Cardiac muscle cell (in vitro differentiated cells and primary cell): ENCODE measurements at regions not wholly inside any gene's neighbourhood (a gene's known extent, or its start where the extent isn't known, plus 50 kb on each side); places are given as distances from the start of the nearest gene placed in this dataset.

Experiments used
- DNase-seq, 2 donors: peaks; one replicate each; pipeline versions ENCODE4 v3.0.0 to v3.0.0-alpha.2; 2010 to 2017; ENCODE audit warnings: low read depth in 1 of 2, low spot score in 1 of 2
- H3K27ac ChIP-seq: fragments of 200-600 bp; sonication (generic); 2 replicates; pipeline ENCODE4 v1.5.1; 2016
- H3K27me3 ChIP-seq: fragments of 200-600 bp; sonication (generic); 2 replicates; pipeline ENCODE4 v1.6.0; 2016; ENCODE audit warnings: control low read depth
- H3K36me3 ChIP-seq: fragments of 200-600 bp; sonication (generic); 2 replicates; pipeline ENCODE4 v1.5.1; 2016; ENCODE audit warnings: control low read depth
- H3K4me1 ChIP-seq: fragments of 200-600 bp; sonication (generic); 2 replicates; pipeline ENCODE4 v1.8.1; 2017; ENCODE audit warnings: low read depth, mild to moderate bottlenecking, mixed run types
- H3K4me3 ChIP-seq: fragments of 200-600 bp; sonication (generic); 2 replicates; pipeline ENCODE4 v1.5.1; 2016; ENCODE audit warnings: mild to moderate bottlenecking
- H3K9me3 ChIP-seq: fragments of 200-600 bp; sonication (generic); 2 replicates; pipeline ENCODE4 v1.5.1; 2017; ENCODE audit warnings: low read depth, mild to moderate bottlenecking, control low read depth
- TF ChIP-seq, protein P1 (sequence below): IDR thresholded peaks from 2 replicates; pipeline ENCODE4 v1.5.1; 2012; ENCODE audit warnings: low read depth, mild to moderate bottlenecking, low read length

DNA sequence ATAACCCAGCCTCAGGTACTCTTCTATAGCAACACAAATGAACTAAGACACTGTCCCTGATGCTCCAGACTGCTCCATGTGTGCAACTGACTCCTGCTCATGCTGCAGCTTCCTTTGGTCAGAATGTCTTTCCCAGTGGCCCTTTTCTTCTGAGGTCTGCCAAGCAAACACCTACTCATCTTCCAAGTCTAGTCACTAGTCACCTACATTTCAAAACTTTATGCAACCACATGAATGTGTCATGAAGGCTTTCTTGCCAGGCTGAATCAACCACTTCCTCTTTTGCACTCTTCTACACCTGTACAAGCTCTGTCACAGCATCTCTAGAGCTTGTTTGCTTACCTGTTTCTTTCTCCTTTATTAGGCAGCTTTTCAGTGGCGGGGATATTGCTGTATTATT is 75.8 kb downstream of the LSMEM1 start:
- DNase-seq: no peak
- TF ChIP-seq, protein P1, sequence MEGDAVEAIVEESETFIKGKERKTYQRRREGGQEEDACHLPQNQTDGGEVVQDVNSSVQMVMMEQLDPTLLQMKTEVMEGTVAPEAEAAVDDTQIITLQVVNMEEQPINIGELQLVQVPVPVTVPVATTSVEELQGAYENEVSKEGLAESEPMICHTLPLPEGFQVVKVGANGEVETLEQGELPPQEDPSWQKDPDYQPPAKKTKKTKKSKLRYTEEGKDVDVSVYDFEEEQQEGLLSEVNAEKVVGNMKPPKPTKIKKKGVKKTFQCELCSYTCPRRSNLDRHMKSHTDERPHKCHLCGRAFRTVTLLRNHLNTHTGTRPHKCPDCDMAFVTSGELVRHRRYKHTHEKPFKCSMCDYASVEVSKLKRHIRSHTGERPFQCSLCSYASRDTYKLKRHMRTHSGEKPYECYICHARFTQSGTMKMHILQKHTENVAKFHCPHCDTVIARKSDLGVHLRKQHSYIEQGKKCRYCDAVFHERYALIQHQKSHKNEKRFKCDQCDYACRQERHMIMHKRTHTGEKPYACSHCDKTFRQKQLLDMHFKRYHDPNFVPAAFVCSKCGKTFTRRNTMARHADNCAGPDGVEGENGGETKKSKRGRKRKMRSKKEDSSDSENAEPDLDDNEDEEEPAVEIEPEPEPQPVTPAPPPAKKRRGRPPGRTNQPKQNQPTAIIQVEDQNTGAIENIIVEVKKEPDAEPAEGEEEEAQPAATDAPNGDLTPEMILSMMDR: no peak

DNA sequence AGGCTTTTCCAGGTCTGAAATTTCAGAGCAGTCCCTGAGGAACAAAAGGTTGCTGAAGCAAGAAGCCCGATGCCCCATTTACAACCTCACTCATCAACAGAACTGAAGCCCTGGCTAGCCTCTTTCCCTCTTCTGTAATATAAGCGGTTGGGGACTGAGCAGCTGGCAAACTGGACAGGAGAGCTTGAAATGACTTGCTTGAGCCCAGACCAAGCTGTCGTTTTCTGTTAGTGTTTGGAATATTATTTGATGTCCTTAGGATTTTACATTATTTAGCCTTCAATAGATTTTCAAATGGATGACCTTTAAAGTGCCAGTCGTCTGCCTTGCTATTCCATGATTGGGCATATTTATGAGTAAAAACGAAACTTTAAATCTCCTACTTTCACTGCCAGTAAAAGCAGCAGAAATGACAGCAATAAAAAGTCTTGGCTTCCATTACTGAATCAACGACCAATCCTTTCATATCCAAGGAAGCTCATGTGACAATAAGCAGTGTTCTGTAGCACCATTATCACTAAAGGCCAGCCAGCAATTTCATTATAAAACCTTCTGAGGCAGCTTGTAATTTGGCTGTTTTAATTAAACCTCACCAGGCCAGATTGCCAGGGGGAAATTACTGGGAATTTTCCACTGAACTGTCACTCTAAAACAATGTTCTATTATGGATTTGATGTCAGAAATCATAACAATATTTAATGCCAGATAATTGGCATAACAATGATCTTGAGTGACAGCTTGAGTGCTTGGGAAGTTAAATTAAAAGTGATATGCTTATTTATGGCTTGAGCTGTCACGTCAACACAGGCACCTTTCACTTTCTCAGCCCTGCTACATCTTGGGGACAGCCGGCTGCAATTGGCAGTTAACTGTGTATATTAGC is 85.9 kb downstream of the LSMEM1 start:
- Histone ChIP-seq H3K9me3 (no peaks in the 10 kb centered on the region), H3K4me1 (peaks cover 10% of the 10 kb centered on the region), H3K27me3 (no peaks in the 10 kb centered on the region), H3K27ac (peak overlapping the region; percentile 50), H3K36me3 (no peaks in the 10 kb centered on the region), H3K4me3 (no peak overlapping the region)
- DNase-seq: no peak
- TF ChIP-seq, protein P1: no peak

More for the DNA sequence above, 75.8 kb downstream of the LSMEM1 start:
- H3K27ac ChIP-seq: no peak overlapping the region
- no peaks in the 10 kb centered on the region for H3K9me3 ChIP-seq
- H3K4me3 ChIP-seq: no peak overlapping the region
- H3K36me3 ChIP-seq: no peaks in the 10 kb centered on the region
- peaks cover 10% of the 10 kb centered on the region for H3K4me1 ChIP-seq
- no peaks in the 10 kb centered on the region for H3K27me3 ChIP-seq

DNA sequence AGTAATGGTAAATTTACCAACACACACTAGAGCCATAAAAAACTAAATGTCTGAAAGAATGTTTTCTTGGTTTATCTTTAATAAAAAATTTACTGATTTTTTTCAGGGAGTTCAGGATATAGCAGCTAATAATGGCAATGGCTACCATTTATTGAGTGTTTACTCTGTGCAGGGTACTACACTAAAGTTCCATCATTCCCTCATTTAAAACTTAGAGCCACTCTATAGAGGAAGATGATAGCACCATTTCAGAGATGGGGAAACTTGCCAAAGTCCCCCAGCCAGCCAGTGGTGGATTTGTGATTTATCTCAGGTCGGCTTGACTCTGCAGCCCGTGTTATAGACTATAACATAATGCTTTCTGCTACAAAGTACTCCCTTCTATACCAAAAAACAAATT is 86.6 kb downstream of the LSMEM1 start:
- peaks cover 17% of the 10 kb centered on the region for H3K4me1 ChIP-seq
- no peak overlapping the region for H3K27ac ChIP-seq
- no peak overlapping the region for H3K4me3 ChIP-seq
- H3K36me3 ChIP-seq: no peaks in the 10 kb centered on the region
- no peaks in the 10 kb centered on the region for H3K27me3 ChIP-seq
- TF ChIP-seq, protein P1: no peak
- no peak for DNase-seq
- H3K9me3 ChIP-seq: no peaks in the 10 kb centered on the region

DNA sequence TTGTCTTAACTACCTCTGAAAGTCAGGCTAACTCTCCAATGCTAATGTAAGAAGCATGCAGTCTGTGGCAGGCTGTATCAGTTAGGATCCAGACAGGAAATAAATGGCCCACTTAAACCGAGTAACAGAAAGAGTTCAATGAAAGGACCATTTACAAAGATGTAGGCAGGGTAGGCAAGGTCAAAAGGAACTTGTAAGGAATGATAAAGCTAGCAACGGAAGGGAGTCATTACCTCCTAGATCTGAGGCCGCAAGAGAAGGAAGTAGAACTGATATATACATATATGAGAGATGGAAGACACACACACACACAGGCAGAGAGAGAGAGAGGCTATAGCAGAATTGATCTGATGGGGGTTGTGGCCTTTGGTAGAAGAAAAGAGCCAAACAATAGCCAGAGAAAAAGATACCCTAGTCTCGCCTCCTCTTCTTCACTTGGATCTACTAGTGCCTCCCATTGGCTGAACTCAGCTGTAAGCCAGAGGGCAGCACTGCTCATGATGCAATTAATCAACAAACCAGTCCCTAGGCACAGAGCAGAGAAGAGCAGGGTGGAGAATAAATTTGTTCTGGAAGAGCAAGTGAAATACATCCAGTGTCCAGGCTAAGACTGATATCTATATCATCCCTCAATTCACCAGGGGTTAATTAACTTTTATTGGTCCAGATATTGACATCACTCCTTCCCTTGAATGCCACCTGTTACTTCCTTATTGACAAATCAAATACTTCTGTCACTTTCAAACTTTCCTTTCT is 91.2 kb downstream of the LSMEM1 start:
- TF ChIP-seq, protein P1: no peak
- Histone ChIP-seq H3K27me3 (no peaks in the 10 kb centered on the region), H3K27ac (no peak overlapping the region), H3K4me3 (no peak overlapping the region), H3K4me1 (peaks cover 38% of the 10 kb centered on the region), H3K36me3 (no peaks in the 10 kb centered on the region), H3K9me3 (no peaks in the 10 kb centered on the region)
- DNase-seq: no peak

DNA sequence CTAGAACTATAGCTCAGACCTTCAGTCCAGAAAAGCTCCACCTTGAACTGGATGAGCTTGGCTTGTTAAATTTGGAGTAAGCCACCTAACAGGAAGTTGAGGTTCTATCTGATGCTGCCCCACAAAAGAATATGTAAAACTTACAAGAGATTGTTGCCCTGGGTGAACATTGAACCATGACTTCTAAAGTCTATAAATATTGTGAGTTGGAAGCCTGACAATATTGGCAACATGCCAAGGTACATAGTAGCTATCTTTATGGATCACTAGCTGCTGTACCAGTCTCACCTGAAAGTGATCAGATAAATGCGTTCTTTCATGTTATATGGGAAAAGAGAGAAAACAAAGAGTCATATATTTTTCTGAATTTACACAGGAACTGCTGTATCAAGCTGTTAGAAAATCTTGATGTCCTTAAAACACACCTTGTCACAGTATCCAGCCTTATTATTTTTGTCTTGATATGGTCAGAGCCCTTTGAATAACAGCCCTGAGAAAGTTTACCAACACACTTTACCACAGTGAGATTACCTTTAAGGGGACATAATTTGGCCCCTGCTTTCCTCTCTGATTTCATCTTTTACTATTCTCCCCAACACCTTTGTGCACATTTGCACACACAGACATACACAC is 92.0 kb downstream of the LSMEM1 start:
- no peaks in the 10 kb centered on the region for H3K27me3 ChIP-seq
- TF ChIP-seq, protein P1: no peak

More for the DNA sequence above, 92.0 kb downstream of the LSMEM1 start:
- Histone ChIP-seq H3K4me1 (peaks cover 37% of the 10 kb centered on the region), H3K36me3 (no peaks in the 10 kb centered on the region), H3K9me3 (no peaks in the 10 kb centered on the region), H3K27ac (peak overlapping the region; percentile 22), H3K4me3 (no peak overlapping the region)
- no peak for DNase-seq
